CD8-positive, alpha-beta memory T cell (primary cell): ENCODE measurements at regions not wholly inside any gene's neighbourhood (a gene's known extent, or its start where the extent isn't known, plus 50 kb on each side); places are given as distances from the start of the nearest gene placed in this dataset.
"Not testable (repeated sequence)": the region's sequence is repeated elsewhere in the genome, so short reads cannot be mapped to it uniquely, and the experiment has no call there.

Source experiments
- CTCF ChIA-PET: fragments of 350-600 bp; sonication (Branson Sonifier 250); formaldehyde crosslinking; loops from one replicate; lab custom pipeline; 2021; ENCODE audit warnings: antibody characterized with exemption; lab: Charles Lee
- POLR2A ChIA-PET: fragments of 350-600 bp; sonication (Branson Sonifier 250); formaldehyde crosslinking; loops from one replicate; lab custom pipeline; 2021; ENCODE audit warnings: antibody characterized with exemption; lab: Charles Lee
- DNase-seq, 5 donors: peaks; one replicate each; pipeline versions ENCODE4 v3.0.0 to v3.0.0-alpha.2; 2020 to 2022; ENCODE audit warnings: mixed read lengths in 1 of 5
- H3K27ac ChIP-seq: one replicate; pipeline ENCODE4 v1.7.0; 2013; ENCODE audit warnings: low read depth, mild to moderate bottlenecking, low read length, moderate library complexity
- H3K27me3 ChIP-seq: 2 replicates; pipeline ENCODE4 v1.7.0; 2013; ENCODE audit warnings: low read length, mild to moderate bottlenecking; ENCODE audit not compliant: insufficient read depth, poor library complexity, severe bottlenecking
- H3K36me3 ChIP-seq: 2 replicates; pipeline ENCODE4 v1.7.0; 2013; ENCODE audit warnings: mild to moderate bottlenecking, low read length, moderate library complexity; ENCODE audit not compliant: insufficient read depth
- H3K4me1 ChIP-seq: 2 replicates; pipeline ENCODE4 v1.7.0; 2013; ENCODE audit warnings: mild to moderate bottlenecking, low read length, moderate library complexity; ENCODE audit not compliant: insufficient read depth
- H3K4me3 ChIP-seq: 2 replicates; pipeline ENCODE4 v1.7.0; 2013; ENCODE audit warnings: mild to moderate bottlenecking, low read length
- H3K9me3 ChIP-seq: 2 replicates; pipeline ENCODE4 v1.7.0; 2013; ENCODE audit warnings: mild to moderate bottlenecking, low read length
- H3K27ac Mint-ChIP-seq, 8 donors: one replicate each; pipeline ENCODE4 v1.8.0; 2020 to 2021; ENCODE audit warnings: mixed read lengths in 8 of 8, mild to moderate bottlenecking in 6 of 8, inconsistent platforms in 3 of 8, moderate library complexity in 3 of 8
- H3K27me3 Mint-ChIP-seq, 2 donors: one replicate each; pipeline ENCODE4 v1.8.0; 2020 to 2021; ENCODE audit warnings: mixed read lengths in 2 of 2, mild to moderate bottlenecking in 1 of 2, moderate library complexity in 1 of 2
- H3K36me3 Mint-ChIP-seq, 3 donors: one replicate each; pipeline ENCODE4 v1.8.0; 2020 to 2021; ENCODE audit warnings: mixed read lengths in 3 of 3, inconsistent platforms in 1 of 3, mild to moderate bottlenecking in 1 of 3
- H3K4me1 Mint-ChIP-seq, 3 donors: one replicate each; pipeline ENCODE4 v1.8.0; 2020 to 2021; ENCODE audit warnings: mixed read lengths in 3 of 3, inconsistent platforms in 1 of 3, mild to moderate bottlenecking in 1 of 3
- H3K4me3 Mint-ChIP-seq, 7 donors: one replicate each; pipeline ENCODE4 v1.8.0; 2020 to 2021; ENCODE audit warnings: mixed read lengths in 7 of 7, mild to moderate bottlenecking in 6 of 7, moderate library complexity in 4 of 7, inconsistent platforms in 2 of 7
- H3K9me3 Mint-ChIP-seq, 5 donors: one replicate each; pipeline ENCODE4 v1.8.0; 2020 to 2022; ENCODE audit warnings: mixed read lengths in 5 of 5, mild to moderate bottlenecking in 3 of 5, moderate library complexity in 2 of 5, inconsistent platforms in 1 of 5

GRCh38 chr4:159027535-159027934 is 75.3 kb upstream of the RAPGEF2 start:
- ChIA-PET CTCF (no interaction called here), POLR2A (no interaction called here)
- no peak for DNase-seq
- H3K9me3 Mint-ChIP-seq = no peaks in the 10 kb centered on the region
- no peak overlapping the region for H3K4me3 Mint-ChIP-seq
- Histone ChIP-seq H3K36me3 (no peaks in the 10 kb centered on the region), H3K9me3 (no peaks in the 10 kb centered on the region), H3K4me3 (no peak overlapping the region), H3K4me1 (no peaks in the 10 kb centered on the region), H3K27me3 (no peaks in the 10 kb centered on the region), H3K27ac (no peak overlapping the region)
- no peaks in the 10 kb centered on the region for H3K4me1 Mint-ChIP-seq
- H3K27ac Mint-ChIP-seq = no peak overlapping the region
- H3K27me3 Mint-ChIP-seq = peaks cover 9 to 14% of the 10 kb centered on the region in 2 donors
- no peaks in the 10 kb centered on the region for H3K36me3 Mint-ChIP-seq

GRCh38 chr4:159029481-159029880 is 73.4 kb upstream of the RAPGEF2 start:
- Histone ChIP-seq H3K4me1 (no peaks in the 10 kb centered on the region), H3K27me3 (no peaks in the 10 kb centered on the region), H3K4me3 (no peak overlapping the region), H3K9me3 (no peaks in the 10 kb centered on the region), H3K27ac (no peak overlapping the region), H3K36me3 (no peaks in the 10 kb centered on the region)
- H3K27me3 Mint-ChIP-seq = peaks cover 9 to 18% of the 10 kb centered on the region in 2 donors
- H3K36me3 Mint-ChIP-seq = no peaks in the 10 kb centered on the region
- no peak for DNase-seq
- no peaks in the 10 kb centered on the region for H3K4me1 Mint-ChIP-seq
- POLR2A ChIA-PET = no interaction called here
- H3K9me3 Mint-ChIP-seq = no peaks in the 10 kb centered on the region
- H3K27ac Mint-ChIP-seq = no peak overlapping the region
- CTCF ChIA-PET = interaction anchor here (0.9 kb wide), 1 partner anchor 12 kb away, joined by 3 read pairs; no protein-coding TSS in a partner anchor
- H3K4me3 Mint-ChIP-seq = no peak overlapping the region

GRCh38 chr4:159030297-159030696 is 72.6 kb upstream of the RAPGEF2 start:
- H3K36me3 ChIP-seq, H3K27me3 ChIP-seq, POLR2A ChIA-PET, H3K36me3 Mint-ChIP-seq, CTCF ChIA-PET, DNase-seq, H3K4me3 ChIP-seq, H3K4me3 Mint-ChIP-seq, H3K9me3 Mint-ChIP-seq, H3K4me1 ChIP-seq, H3K9me3 ChIP-seq, H3K27ac Mint-ChIP-seq, H3K4me1 Mint-ChIP-seq, H3K27ac ChIP-seq: not testable (repeated sequence)
- peaks cover 9 to 18% of the 10 kb centered on the region in 2 donors for H3K27me3 Mint-ChIP-seq

GRCh38 chr4:159035570-159035969 is 67.3 kb upstream of the RAPGEF2 start:
- CTCF ChIA-PET = no interaction called here
- Histone ChIP-seq H3K27ac (no peak overlapping the region), H3K9me3 (no peaks in the 10 kb centered on the region), H3K4me3 (no peak overlapping the region), H3K4me1 (no peaks in the 10 kb centered on the region), H3K27me3 (peaks cover 1% of the 10 kb centered on the region), H3K36me3 (no peaks in the 10 kb centered on the region)
- POLR2A ChIA-PET = no interaction called here
- no peak overlapping the region for H3K4me3 Mint-ChIP-seq
- DNase-seq = no peak
- no peaks in the 10 kb centered on the region for H3K36me3 Mint-ChIP-seq
- no peaks in the 10 kb centered on the region for H3K4me1 Mint-ChIP-seq
- peaks cover 14 to 18% of the 10 kb centered on the region in 2 donors for H3K27me3 Mint-ChIP-seq
- no peak overlapping the region for H3K27ac Mint-ChIP-seq
- H3K9me3 Mint-ChIP-seq = no peaks in the 10 kb centered on the region

GRCh38 chr4:159038536-159038935 is 64.3 kb upstream of the RAPGEF2 start:
- H3K4me3 Mint-ChIP-seq = no peak overlapping the region
- Histone ChIP-seq H3K27me3 (peaks cover 5% of the 10 kb centered on the region), H3K4me1 (no peaks in the 10 kb centered on the region), H3K27ac (no peak overlapping the region), H3K4me3 (no peak overlapping the region), H3K36me3 (no peaks in the 10 kb centered on the region), H3K9me3 (no peaks in the 10 kb centered on the region)
- no peak overlapping the region for H3K27ac Mint-ChIP-seq
- H3K36me3 Mint-ChIP-seq = no peaks in the 10 kb centered on the region
- H3K27me3 Mint-ChIP-seq = peaks cover 9 to 28% of the 10 kb centered on the region in 2 donors
- no peaks in the 10 kb centered on the region for H3K9me3 Mint-ChIP-seq
- ChIA-PET POLR2A (no interaction called here), CTCF (no interaction called here)
- H3K4me1 Mint-ChIP-seq = no peaks in the 10 kb centered on the region
- DNase-seq = no peak

GRCh38 chr4:159041054-159042034 is 61.5 kb upstream of the RAPGEF2 start:
- H3K4me1 ChIP-seq = no peaks in the 10 kb centered on the region
- no peaks in the 10 kb centered on the region for H3K36me3 Mint-ChIP-seq
- H3K27ac Mint-ChIP-seq = no peak overlapping the region
- no peaks in the 10 kb centered on the region for H3K4me1 Mint-ChIP-seq
- no peaks in the 10 kb centered on the region for H3K36me3 ChIP-seq
- no peaks in the 10 kb centered on the region for H3K9me3 ChIP-seq
- H3K9me3 Mint-ChIP-seq = no peaks in the 10 kb centered on the region
- H3K27ac ChIP-seq = peak overlapping the region; percentile 48
- peaks cover 5% of the 10 kb centered on the region for H3K27me3 ChIP-seq
- no peak for DNase-seq
- CTCF ChIA-PET = no interaction called here
- no peak overlapping the region for H3K4me3 Mint-ChIP-seq
- peaks cover 11 to 35% of the 10 kb centered on the region in 2 donors for H3K27me3 Mint-ChIP-seq
- POLR2A ChIA-PET = no interaction called here
- no peak overlapping the region for H3K4me3 ChIP-seq

GRCh38 chr4:159042097-159042605 is 60.7 kb upstream of the RAPGEF2 start:
- Histone ChIP-seq H3K36me3 (no peaks in the 10 kb centered on the region), H3K27me3 (peaks cover 5% of the 10 kb centered on the region), H3K4me1 (no peaks in the 10 kb centered on the region), H3K9me3 (no peaks in the 10 kb centered on the region), H3K4me3 (no peak overlapping the region), H3K27ac (peak overlapping the region; percentile 48)
- Mint-ChIP-seq H3K4me1 (no peaks in the 10 kb centered on the region), H3K27me3 (peaks cover 15 to 35% of the 10 kb centered on the region in 2 donors), H3K27ac (no peak overlapping the region), H3K4me3 (no peak overlapping the region), H3K36me3 (no peaks in the 10 kb centered on the region), H3K9me3 (no peaks in the 10 kb centered on the region)
- DNase-seq = no peak
- ChIA-PET POLR2A (no interaction called here), CTCF (no interaction called here)

GRCh38 chr4:159042868-159043267 is 60.0 kb upstream of the RAPGEF2 start:
- Histone ChIP-seq H3K36me3 (no peaks in the 10 kb centered on the region), H3K9me3 (no peaks in the 10 kb centered on the region), H3K4me1 (no peaks in the 10 kb centered on the region), H3K4me3 (no peak overlapping the region), H3K27ac (peak overlapping the region; percentile 31), H3K27me3 (peaks cover 5% of the 10 kb centered on the region)
- ChIA-PET POLR2A (no interaction called here), CTCF (no interaction called here)
- H3K4me3 Mint-ChIP-seq = no peak overlapping the region
- peaks cover 15 to 35% of the 10 kb centered on the region in 2 donors for H3K27me3 Mint-ChIP-seq
- no peak for DNase-seq
- peaks cover 0 to 4% (median 0%) of the 10 kb centered on the region in 3 donors for H3K4me1 Mint-ChIP-seq
- no peaks in the 10 kb centered on the region for H3K9me3 Mint-ChIP-seq
- peak overlapping the region in 1 of 8 donors; percentile 8 for H3K27ac Mint-ChIP-seq
- no peaks in the 10 kb centered on the region for H3K36me3 Mint-ChIP-seq
